Liver (tissue), 3 donors: ENCODE measurements at regions not wholly inside any gene's neighbourhood (a gene's known extent, or its start where the extent isn't known, plus 50 kb on each side); places are given as distances from the start of the nearest gene placed in this dataset.

Experiments used
- ATF3 ChIP-seq: IDR thresholded peaks from 2 replicates; pipeline ENCODE4 v1.6.1; 2016; ENCODE audit warnings: antibody characterized with exemption
- CTCF ChIP-seq: fragments of 150-350 bp; IDR thresholded peaks from 2 replicates; pipeline ENCODE4 v1.5.1; 2017; ENCODE audit warnings: improper control_type of control experiment, low read depth, low read length; ENCODE audit not compliant: missing input control
- EGR1 ChIP-seq, 2 donors: IDR thresholded peaks; 2 replicates each; pipeline ENCODE4 v1.6.1; 2016 to 2018; ENCODE audit warnings: antibody characterized with exemption in 2 of 2, low read depth in 2 of 2
- FOXA1 ChIP-seq: IDR thresholded peaks from 2 replicates; pipeline ENCODE4 v1.6.1; 2016; ENCODE audit warnings: antibody characterized with exemption
- GABPA ChIP-seq, 2 donors: IDR thresholded peaks in 1 of 2; conservative IDR thresholded peaks in 1 of 2; 2 replicates each; pipeline ENCODE4 v1.6.1; 2016; ENCODE audit warnings: antibody characterized with exemption in 2 of 2, mild to moderate bottlenecking in 1 of 2, moderate library complexity in 1 of 2
- JUND ChIP-seq, 2 donors: IDR thresholded peaks; 2 replicates each; pipeline ENCODE4 v1.6.1; 2016; ENCODE audit warnings: antibody characterized with exemption in 2 of 2
- MAX ChIP-seq: IDR thresholded peaks from 2 replicates; pipeline ENCODE4 v1.6.1; 2016; ENCODE audit warnings: antibody characterized with exemption
- RAD21 ChIP-seq, 2 donors: IDR thresholded peaks; 2 replicates each; pipeline ENCODE4 v1.6.1; 2016; ENCODE audit warnings: antibody characterized with exemption in 2 of 2, mild to moderate bottlenecking in 2 of 2
- REST ChIP-seq: IDR thresholded peaks from 2 replicates; pipeline ENCODE4 v1.6.1; 2016; ENCODE audit warnings: antibody characterized with exemption, mild to moderate bottlenecking
- RXRA ChIP-seq, 2 donors: IDR thresholded peaks; 2 replicates each; pipeline ENCODE4 v1.6.1; 2017 to 2018; ENCODE audit warnings: antibody characterized with exemption in 2 of 2, mild to moderate bottlenecking in 1 of 2
- SP1 ChIP-seq: IDR thresholded peaks from 2 replicates; pipeline ENCODE4 v1.6.1; 2018; ENCODE audit warnings: antibody characterized with exemption, mild to moderate bottlenecking
- TAF1 ChIP-seq: conservative IDR thresholded peaks from 2 replicates; pipeline ENCODE4 v1.6.1; 2016; ENCODE audit warnings: antibody characterized with exemption, mild to moderate bottlenecking
- YY1 ChIP-seq: IDR thresholded peaks from 2 replicates; pipeline ENCODE4 v1.6.1; 2016; ENCODE audit warnings: antibody characterized with exemption, mild to moderate bottlenecking
- ZBTB33 ChIP-seq: IDR thresholded peaks from 2 replicates; pipeline ENCODE4 v1.6.1; 2016; ENCODE audit warnings: antibody characterized with exemption
- donor health status: healthy.
- donor health status: healthy.

- TF ChIP-seq CTCF = no peak
- TF ChIP-seq REST = no peak
- TF ChIP-seq JUND (IDR thresholded peaks at IDR 0.05) = no peak
- no peak for TF ChIP-seq RAD21 (IDR thresholded peaks at IDR 0.05)
- no peak for TF ChIP-seq TAF1
- no peak for TF ChIP-seq RXRA (IDR thresholded peaks at IDR 0.05)
- no peak for TF ChIP-seq YY1
- TF ChIP-seq SP1 = no peak
- no peak for TF ChIP-seq EGR1 (IDR thresholded peaks at IDR 0.05; ENCODE audit: low read depth in 2 of 2)
- TF ChIP-seq GABPA (IDR thresholded peaks at IDR 0.05 in 1 of 2, conservative IDR thresholded peaks at IDR 0.05 in 1 of 2) = no peak
- TF ChIP-seq FOXA1 = no peak
- no peak for TF ChIP-seq MAX
- TF ChIP-seq ATF3 = no peak
- TF ChIP-seq ZBTB33 = no peak
These were observed 405.4 kb downstream of the ANKRD50 start for GRCh38 chr4:124307143-124307542.
